Natural killer cell treated with Interleukin-12 subunit alpha and Interleukin-12 subunit beta and Interleukin-15 and Interleukin-18, amount 100 ng/mL, for 72 hours (primary cell): ENCODE measurements at regions not wholly inside any gene's neighbourhood (a gene's known extent, or its start where the extent isn't known, plus 50 kb on each side); places are given as distances from the start of the nearest gene placed in this dataset.

Experiments
- ATAC-seq, 2 donors: fragments of 150-1000 bp; cut with Tn5 transposase in 1 of 2; sonication (Bioruptor Pico), chemical (Tn5 transposase) in 1 of 2; 2 replicates each; pipeline ENCODE4 v1.10.0; 2021
- DNase-seq: peaks from one replicate; pipeline ENCODE4 v3.0.0; 2022; ENCODE audit warnings: low spot score
- H3K27ac Mint-ChIP-seq, 2 donors: 1 replicate in 1 of 2; 2 replicates in 1 of 2; pipeline ENCODE4 v1.8.0; 2022; ENCODE audit warnings: mixed read lengths in 2 of 2, mild to moderate bottlenecking in 1 of 2, moderate library complexity in 1 of 2
- H3K27me3 Mint-ChIP-seq, 2 donors: 1 replicate in 1 of 2; 2 replicates in 1 of 2; pipeline ENCODE4 v1.8.0; 2022; ENCODE audit warnings: mixed read lengths in 2 of 2
- H3K36me3 Mint-ChIP-seq: one replicate; pipeline ENCODE4 v1.8.0; 2022; ENCODE audit warnings: mixed read lengths
- H3K4me1 Mint-ChIP-seq, 2 donors: 1 replicate in 1 of 2; 2 replicates in 1 of 2; pipeline ENCODE4 v1.8.0; 2022; ENCODE audit warnings: low read depth in 2 of 2, mixed read lengths in 2 of 2, mild to moderate bottlenecking in 1 of 2
- H3K4me3 Mint-ChIP-seq: one replicate; pipeline ENCODE4 v1.8.0; 2022; ENCODE audit warnings: mixed read lengths
- H3K9me3 Mint-ChIP-seq: 2 replicates; pipeline ENCODE4 v1.8.0; 2022; ENCODE audit warnings: mixed read lengths

DNA sequence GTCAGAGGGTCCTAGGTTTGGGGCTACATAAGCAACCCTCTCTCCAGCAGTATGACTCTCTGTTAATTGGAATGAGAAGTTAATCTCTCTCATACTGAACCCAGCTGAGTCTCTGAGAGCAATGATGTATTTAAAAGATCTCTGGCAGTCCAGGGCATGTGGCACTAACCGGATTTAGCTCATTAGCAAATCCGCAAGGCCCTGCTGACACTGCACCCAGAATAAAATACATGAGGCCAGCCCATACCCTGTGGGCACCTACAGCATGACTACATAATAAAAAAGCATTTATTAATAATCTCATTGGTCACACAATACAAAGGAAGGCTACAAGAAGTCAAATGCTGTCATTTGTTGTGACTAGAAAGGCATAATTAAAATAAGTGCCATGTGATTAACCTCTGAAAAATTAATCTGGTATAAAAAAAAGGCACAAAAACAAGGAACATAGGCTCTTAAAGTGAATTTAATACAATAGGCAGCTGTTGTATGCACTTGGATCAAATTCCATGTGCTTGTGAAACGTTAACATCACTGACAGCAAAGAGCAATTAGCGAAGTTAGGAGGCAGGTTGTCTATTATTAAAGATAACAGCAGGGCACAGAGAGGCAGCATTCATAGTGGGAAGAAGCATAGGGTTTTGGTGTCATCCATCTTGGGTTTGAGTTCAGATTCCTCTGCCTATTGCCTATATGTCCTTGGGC lies 381.2 kb downstream of the WDR72 start:
- ATAC-seq (no peak), DNase-seq (no peak)
- Mint-ChIP-seq H3K36me3 (no peaks in the 10 kb centered on the region), H3K4me1 (no peaks in the 10 kb centered on the region), H3K27me3 (no peaks in the 10 kb centered on the region), H3K4me3 (no peak overlapping the region), H3K9me3 (peaks cover 1% of the 10 kb centered on the region), H3K27ac (no peak overlapping the region)

DNA sequence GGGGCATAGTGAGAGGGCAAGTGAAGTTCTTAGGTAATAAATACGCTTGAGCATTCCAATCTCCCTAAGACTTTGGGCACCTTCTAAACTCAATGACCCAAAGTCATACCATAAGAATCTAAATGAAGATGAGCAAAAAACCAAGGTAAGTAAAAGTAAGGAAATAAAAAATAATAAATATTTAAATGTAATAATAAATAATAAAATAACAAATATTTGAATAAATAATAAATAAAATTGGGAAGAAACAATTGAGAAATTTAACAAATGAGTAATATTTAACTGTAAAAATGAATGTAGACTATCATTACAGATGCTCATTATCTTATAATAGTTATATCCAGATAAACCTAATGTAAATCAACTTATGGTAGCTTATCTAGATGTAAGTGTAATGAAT lies 391.7 kb downstream of the WDR72 start:
- DNase-seq (no peak), ATAC-seq (no peak)
- peaks cover 4% of the 10 kb centered on the region for H3K36me3 Mint-ChIP-seq
- no peak overlapping the region for H3K27ac Mint-ChIP-seq
- H3K4me3 Mint-ChIP-seq = no peak overlapping the region
- H3K27me3 Mint-ChIP-seq = no peaks in the 10 kb centered on the region
- peaks cover 8% of the 10 kb centered on the region for H3K9me3 Mint-ChIP-seq
- no peaks in the 10 kb centered on the region for H3K4me1 Mint-ChIP-seq

DNA sequence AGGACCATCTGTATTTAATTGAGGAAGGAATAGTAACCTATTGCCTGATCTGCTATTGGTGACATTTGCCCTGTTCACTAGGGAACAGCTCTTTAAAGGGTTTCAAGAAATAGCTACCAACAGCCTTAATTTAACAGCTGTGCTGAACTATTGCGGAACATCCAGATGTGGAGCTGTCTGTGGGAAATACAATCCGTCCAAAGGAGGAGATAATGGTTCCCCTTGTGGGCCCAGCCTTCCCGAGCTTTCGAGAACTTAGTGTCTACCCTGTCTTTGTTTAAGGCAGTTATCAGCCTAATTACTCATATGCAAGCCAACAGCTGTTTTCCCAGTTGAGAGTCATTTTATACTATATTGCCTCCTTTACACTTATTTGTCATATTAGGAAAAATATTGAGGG lies 398.6 kb downstream of the WDR72 start:
- Mint-ChIP-seq H3K27me3 (no peaks in the 10 kb centered on the region), H3K4me1 (no peaks in the 10 kb centered on the region)
- no peak for DNase-seq

DNA sequence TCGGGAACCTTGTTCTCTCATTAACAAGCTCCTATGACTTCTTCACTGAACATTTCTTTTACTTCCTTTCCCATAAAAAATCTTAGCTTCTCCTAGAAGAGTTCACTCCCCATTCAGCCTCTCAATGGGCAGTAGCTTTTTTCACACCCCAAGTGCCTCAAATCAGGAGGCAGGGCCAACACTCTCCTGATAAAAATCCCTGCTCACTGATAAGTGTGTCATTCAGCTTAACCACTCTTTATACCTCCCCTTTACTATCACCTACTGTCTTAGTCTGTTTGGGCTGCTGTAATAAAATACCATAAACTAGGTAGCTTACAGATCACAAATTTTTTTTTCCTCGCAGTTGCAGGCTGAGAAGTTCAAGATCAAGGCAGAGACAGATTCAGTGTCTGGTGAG lies 400.4 kb downstream of the WDR72 start:
- Mint-ChIP-seq H3K9me3 (peaks cover 3% of the 10 kb centered on the region), H3K4me3 (no peak overlapping the region), H3K27ac (no peak overlapping the region), H3K36me3 (no peaks in the 10 kb centered on the region), H3K4me1 (no peaks in the 10 kb centered on the region), H3K27me3 (no peaks in the 10 kb centered on the region)
- DNase-seq (no peak), ATAC-seq (no peak)

More for the DNA sequence above, 398.6 kb downstream of the WDR72 start:
- peaks cover 3% of the 10 kb centered on the region for H3K9me3 Mint-ChIP-seq
- ATAC-seq = no peak
- no peaks in the 10 kb centered on the region for H3K36me3 Mint-ChIP-seq
- no peak overlapping the region for H3K4me3 Mint-ChIP-seq
- no peak overlapping the region for H3K27ac Mint-ChIP-seq

DNA sequence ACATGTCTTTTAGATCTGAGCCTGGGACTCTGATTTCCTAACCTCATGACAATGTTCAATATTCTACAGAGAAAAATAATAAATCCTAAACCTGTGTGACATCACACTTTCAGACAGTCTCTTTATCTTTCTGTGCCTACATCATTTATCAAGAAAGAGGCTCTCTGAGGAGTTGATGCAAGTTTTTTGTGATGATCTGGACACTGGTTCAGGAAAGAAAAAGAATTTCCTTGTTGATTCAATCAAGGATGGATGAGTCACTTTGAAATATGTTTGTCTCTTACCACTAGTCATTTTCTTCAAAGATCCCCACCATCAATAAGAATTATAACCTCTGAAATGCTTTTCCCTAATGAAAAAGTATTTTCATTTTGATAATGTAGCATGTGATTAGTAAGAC lies 404.6 kb downstream of the WDR72 start:
- H3K9me3 Mint-ChIP-seq = peaks cover 6% of the 10 kb centered on the region
- no peak for ATAC-seq

DNA sequence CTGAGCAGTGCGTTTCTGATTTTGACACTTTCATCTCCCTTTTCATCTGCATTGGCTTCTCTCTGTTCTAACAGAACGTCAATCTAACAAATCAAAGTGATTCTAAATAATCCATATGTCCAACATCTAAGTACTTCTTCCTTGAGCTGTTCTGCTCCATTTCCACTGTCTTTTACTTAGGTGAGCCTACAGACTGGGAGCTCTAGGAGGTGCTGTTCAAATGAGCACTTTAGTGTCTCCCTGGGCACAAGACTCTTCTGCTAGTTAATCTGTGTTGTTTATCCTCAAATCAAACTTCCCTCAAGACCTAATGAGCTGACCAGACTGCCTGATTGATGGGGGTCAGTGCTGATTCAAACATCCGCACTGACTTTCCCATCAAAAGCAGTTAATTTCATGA lies 408.1 kb downstream of the WDR72 start:
- Mint-ChIP-seq H3K27me3 (no peaks in the 10 kb centered on the region), H3K36me3 (no peaks in the 10 kb centered on the region), H3K4me3 (no peak overlapping the region), H3K9me3 (peaks cover 5% of the 10 kb centered on the region), H3K27ac (no peak overlapping the region), H3K4me1 (no peaks in the 10 kb centered on the region)
- no peak for DNase-seq
- no peak for ATAC-seq

More for the DNA sequence above, 404.6 kb downstream of the WDR72 start:
- no peaks in the 10 kb centered on the region for H3K27me3 Mint-ChIP-seq
- no peaks in the 10 kb centered on the region for H3K4me1 Mint-ChIP-seq
- DNase-seq = no peak
- no peak overlapping the region for H3K27ac Mint-ChIP-seq
- no peaks in the 10 kb centered on the region for H3K36me3 Mint-ChIP-seq
- no peak overlapping the region for H3K4me3 Mint-ChIP-seq

DNA sequence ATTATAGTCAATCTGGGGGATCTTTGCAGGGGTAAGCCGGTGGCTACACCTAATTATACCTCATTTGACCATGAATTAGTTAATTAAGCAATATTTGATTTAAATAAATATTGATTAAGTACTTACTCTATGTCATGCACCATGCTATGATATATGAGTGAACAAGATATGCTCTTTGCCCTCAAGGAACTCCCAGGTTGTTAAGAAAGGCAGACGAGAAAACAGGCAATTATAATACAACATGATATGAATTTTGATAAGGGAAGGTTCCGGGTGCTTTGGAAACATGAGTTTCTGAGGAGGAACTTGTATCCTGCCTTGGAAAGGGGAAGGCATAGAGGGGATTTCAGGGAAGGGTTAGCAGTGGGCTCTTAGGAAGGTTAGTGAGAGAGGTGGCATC lies 412.9 kb downstream of the WDR72 start:
- Mint-ChIP-seq H3K36me3 (no peaks in the 10 kb centered on the region), H3K27me3 (no peaks in the 10 kb centered on the region), H3K4me3 (no peak overlapping the region), H3K9me3 (peaks cover 10% of the 10 kb centered on the region), H3K4me1 (no peaks in the 10 kb centered on the region), H3K27ac (no peak overlapping the region)
- ATAC-seq = no peak
- DNase-seq = no peak

DNA sequence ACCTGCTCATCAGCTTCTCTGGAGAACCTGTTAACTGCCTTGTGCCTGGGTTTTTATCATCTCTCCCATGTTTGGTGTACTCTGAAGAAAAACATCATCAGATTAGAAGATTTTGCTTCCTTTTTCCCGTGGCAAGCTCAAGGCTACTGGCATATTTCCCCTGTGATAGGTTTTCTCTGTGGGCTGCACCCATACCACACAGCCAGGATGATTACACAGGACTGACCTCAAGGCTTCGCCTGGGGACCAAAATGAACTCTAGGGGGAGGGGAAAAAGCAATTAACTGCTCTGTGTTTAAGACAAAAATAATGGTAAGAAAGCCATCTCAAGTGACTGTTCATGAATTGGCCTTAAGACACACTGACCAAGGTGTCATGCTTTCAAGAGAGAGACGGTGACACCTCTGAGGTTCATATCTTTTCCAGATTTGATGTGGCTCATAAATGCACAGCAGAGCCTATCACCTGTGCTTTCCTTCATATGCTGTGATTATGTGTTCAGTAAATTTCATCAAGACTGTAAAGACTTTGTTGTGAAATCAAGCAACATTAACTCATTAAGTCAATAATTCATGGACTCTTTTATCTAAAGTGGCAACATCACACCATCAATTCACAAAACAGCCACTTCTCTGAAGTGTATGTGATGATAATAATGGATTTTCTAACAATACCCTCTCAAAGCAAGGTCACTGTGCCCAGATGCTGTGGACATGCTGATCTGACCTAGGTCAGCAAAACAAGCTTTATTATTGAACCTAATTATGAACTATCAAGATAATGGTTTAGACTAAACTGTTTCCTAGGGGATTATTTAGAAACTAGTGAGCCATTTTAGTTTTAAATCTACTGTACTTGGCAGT lies 427.9 kb downstream of the WDR72 start:
- Mint-ChIP-seq H3K4me3 (no peak overlapping the region), H3K4me1 (no peaks in the 10 kb centered on the region), H3K27ac (no peak overlapping the region), H3K36me3 (no peaks in the 10 kb centered on the region), H3K27me3 (no peaks in the 10 kb centered on the region), H3K9me3 (peaks cover 4% of the 10 kb centered on the region)
- ATAC-seq (no peak), DNase-seq (no peak)

DNA sequence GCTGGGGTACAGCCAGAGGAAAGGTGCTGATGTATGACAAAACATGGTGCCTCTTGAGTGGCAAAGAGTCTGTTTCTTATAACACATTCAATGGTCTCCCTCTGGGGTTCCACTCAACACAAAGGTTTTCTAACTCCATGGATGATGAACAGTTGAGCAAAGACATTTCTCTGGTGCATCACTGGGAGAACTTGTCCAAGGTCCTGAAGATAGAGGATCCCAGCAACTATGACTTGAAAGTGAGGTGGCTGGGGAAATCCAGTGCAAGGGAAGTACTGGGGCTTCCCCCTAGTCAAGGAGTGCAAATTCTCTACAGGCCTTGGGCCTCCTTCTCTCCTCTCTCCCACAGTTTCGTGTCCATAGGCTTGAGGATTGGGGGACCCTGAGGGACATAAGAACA lies 431.1 kb downstream of the WDR72 start:
- Mint-ChIP-seq H3K27ac (no peak overlapping the region), H3K4me1 (no peaks in the 10 kb centered on the region), H3K9me3 (peaks cover 4% of the 10 kb centered on the region), H3K4me3 (no peak overlapping the region), H3K27me3 (no peaks in the 10 kb centered on the region), H3K36me3 (no peaks in the 10 kb centered on the region)
- ATAC-seq = no peak
- no peak for DNase-seq

DNA sequence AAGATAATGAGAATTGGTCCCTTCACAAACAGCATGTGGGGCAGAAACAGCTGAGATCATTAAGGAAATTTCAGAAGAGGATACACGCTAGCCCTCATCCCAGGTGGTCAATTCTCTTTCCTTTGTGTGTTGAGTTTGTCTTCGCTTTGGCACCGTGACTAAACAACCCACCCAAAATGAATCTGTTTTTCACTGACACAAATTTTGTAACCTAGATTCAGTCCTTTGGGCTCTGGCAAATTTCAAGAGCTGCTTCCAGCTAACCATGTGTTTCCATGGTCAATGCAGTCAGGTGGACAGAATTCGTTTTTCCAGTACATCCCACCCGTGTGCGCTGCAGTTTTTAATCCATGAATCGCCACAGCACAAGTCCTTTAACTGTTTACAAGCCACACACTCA lies 435.4 kb downstream of the WDR72 start:
- ATAC-seq = no peak
- H3K4me3 Mint-ChIP-seq = no peak overlapping the region

DNA sequence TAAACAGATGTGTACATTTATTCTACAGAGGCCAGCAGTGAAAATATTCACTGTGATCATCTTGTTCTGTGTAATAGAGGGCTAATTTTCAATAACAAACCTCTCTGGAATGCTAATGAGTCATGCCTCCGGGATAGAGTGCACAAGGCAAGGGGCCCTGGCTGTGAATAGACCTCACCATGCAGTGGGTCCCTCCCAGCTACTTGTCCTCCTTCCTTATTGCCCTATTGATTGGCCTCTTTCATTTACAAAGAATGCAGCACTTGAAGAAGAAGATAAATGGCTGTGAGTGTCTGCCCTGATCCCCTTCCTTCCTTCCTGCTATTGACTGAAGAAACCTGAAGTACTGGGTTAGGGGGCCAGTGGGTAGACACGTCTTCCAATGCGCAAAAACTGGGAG lies 436.3 kb downstream of the WDR72 start:
- ATAC-seq (no peak), DNase-seq (no peak)
- Mint-ChIP-seq H3K27me3 (no peaks in the 10 kb centered on the region), H3K4me3 (no peak overlapping the region), H3K9me3 (peaks cover 3% of the 10 kb centered on the region), H3K36me3 (no peaks in the 10 kb centered on the region), H3K4me1 (no peaks in the 10 kb centered on the region), H3K27ac (no peak overlapping the region)

More for the DNA sequence above, 435.4 kb downstream of the WDR72 start:
- H3K9me3 Mint-ChIP-seq = no peaks in the 10 kb centered on the region
- DNase-seq = no peak
- H3K27ac Mint-ChIP-seq = no peak overlapping the region
- no peaks in the 10 kb centered on the region for H3K4me1 Mint-ChIP-seq
- no peaks in the 10 kb centered on the region for H3K27me3 Mint-ChIP-seq
- no peaks in the 10 kb centered on the region for H3K36me3 Mint-ChIP-seq

DNA sequence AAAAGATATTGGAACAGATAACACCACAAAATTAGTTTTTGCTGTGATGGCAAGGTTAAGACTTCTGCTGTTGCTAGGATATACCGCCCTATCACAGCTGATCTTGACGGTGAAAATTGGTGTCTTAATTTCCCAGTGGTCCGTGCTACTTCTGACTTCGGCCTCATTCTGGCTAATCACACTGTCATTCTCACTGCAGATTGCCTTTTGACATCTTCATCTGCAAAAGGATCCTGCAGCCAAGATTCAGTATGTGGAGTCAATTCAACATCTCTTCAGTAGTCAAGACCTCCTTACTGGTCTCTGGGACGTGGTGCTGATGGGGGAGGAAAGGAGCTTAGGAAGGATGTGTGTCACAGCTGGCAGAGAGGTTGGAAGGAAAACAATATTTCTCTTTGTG lies 438.6 kb downstream of the WDR72 start:
- no peaks in the 10 kb centered on the region for H3K4me1 Mint-ChIP-seq
- H3K36me3 Mint-ChIP-seq = no peaks in the 10 kb centered on the region
- DNase-seq (no peak), ATAC-seq (no peak)
- no peak overlapping the region for H3K4me3 Mint-ChIP-seq
- no peak overlapping the region for H3K27ac Mint-ChIP-seq
- H3K27me3 Mint-ChIP-seq = no peaks in the 10 kb centered on the region
- peaks cover 6% of the 10 kb centered on the region for H3K9me3 Mint-ChIP-seq

DNA sequence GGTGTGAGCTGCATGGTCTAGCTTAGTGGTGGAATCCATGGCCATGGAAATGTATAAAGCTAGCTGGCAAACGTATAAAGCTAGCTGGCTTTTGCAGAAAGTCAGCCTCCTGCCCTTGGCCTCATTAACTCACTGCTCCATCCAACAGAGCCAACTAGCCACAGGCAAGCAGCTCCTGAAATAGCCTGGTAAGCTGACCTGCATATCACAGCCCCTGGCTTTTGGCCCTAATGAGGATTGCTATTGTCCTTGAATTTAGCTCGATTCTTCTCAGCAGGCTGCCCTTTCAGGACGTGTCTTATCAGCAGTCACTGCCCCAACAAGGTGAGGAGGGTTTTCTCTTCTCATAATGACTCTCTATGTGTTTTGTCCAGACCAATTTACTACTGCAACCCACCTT lies 446.8 kb downstream of the WDR72 start:
- Mint-ChIP-seq H3K36me3 (no peaks in the 10 kb centered on the region), H3K27ac (no peak overlapping the region), H3K27me3 (no peaks in the 10 kb centered on the region), H3K4me3 (no peak overlapping the region), H3K4me1 (no peaks in the 10 kb centered on the region), H3K9me3 (peaks cover 6% of the 10 kb centered on the region)
- ATAC-seq (no peak), DNase-seq (no peak)

DNA sequence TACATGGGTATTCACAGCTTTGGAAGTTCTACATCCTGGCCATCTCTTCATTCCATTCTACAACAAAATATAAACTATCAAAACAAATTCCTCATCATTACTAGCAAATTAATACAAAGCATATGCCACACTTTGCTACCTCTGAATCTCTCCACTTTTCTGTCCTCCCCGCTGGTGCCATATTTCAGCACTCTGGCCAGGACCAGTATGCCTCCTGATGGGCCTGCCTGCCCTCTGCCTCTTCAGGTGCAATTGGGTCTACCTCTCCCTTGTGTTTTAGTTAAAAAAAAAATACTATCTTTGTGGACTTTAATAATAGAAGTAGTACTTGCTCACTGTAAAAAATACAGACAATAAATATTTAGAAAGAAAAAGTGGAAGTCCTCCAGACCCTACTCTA lies 448.8 kb downstream of the WDR72 start:
- DNase-seq (no peak), ATAC-seq (no peak)
- Mint-ChIP-seq H3K27ac (no peak overlapping the region), H3K4me1 (no peaks in the 10 kb centered on the region), H3K4me3 (no peak overlapping the region), H3K27me3 (no peaks in the 10 kb centered on the region), H3K36me3 (no peaks in the 10 kb centered on the region), H3K9me3 (peaks cover 4% of the 10 kb centered on the region)
